DOHH2 (cell line): ENCODE measurements at regions not wholly inside any gene's neighbourhood (a gene's known extent, or its start where the extent isn't known, plus 50 kb on each side); places are given as distances from the start of the nearest gene placed in this dataset.

ENCODE experiments used
- H3F3A ChIP-seq: fragments of 200-600 bp; sonication (generic), shearing (Covaris generic); 2 replicates; pipeline ENCODE4 v1.6.0; 2016; ENCODE audit warnings: antibody characterized with exemption, mild to moderate bottlenecking; ENCODE audit not compliant: control insufficient read depth, insufficient read depth
- H3K27ac ChIP-seq: fragments of 200-600 bp; sonication (generic); 2 replicates; pipeline ENCODE4 v1.5.1; 2014; ENCODE audit warnings: low read depth, mild to moderate bottlenecking, low read length, moderate library complexity
- H3K27me3 ChIP-seq: fragments of 200-600 bp; sonication (generic); 2 replicates; pipeline ENCODE4 v1.6.1; 2014; ENCODE audit warnings: mild to moderate bottlenecking, low read length, mixed read lengths; ENCODE audit not compliant: control insufficient read depth
- H3K36me3 ChIP-seq: fragments of 200-600 bp; sonication (generic); 2 replicates; pipeline ENCODE4 v1.6.1; 2014; ENCODE audit warnings: mild to moderate bottlenecking, low read length, moderate library complexity, mixed read lengths; ENCODE audit not compliant: control insufficient read depth
- H3K4me1 ChIP-seq: fragments of 200-600 bp; sonication (generic); 2 replicates; pipeline ENCODE4 v1.6.1; 2014; ENCODE audit warnings: mild to moderate bottlenecking, low read length, mixed read lengths; ENCODE audit not compliant: control insufficient read depth
- H3K4me2 ChIP-seq: fragments of 200-600 bp; sonication (generic); 2 replicates; pipeline ENCODE4 v1.6.0; 2014; ENCODE audit warnings: mild to moderate bottlenecking, low read length, moderate library complexity
- H3K4me3 ChIP-seq: fragments of 200-600 bp; sonication (generic); 2 replicates; pipeline ENCODE4 v1.5.1; 2014; ENCODE audit warnings: mild to moderate bottlenecking, low read length, mixed read lengths
- H3K79me2 ChIP-seq: fragments of 200-600 bp; sonication (generic); 2 replicates; pipeline ENCODE4 v1.6.1; 2014; ENCODE audit warnings: mild to moderate bottlenecking, low read length, mixed read lengths; ENCODE audit not compliant: control insufficient read depth
- H3K9me2 ChIP-seq: fragments of 200-600 bp; sonication (generic); replicated peaks from 2 replicates; pipeline ENCODE4 v1.6.1; 2014; ENCODE audit warnings: mild to moderate bottlenecking, low read length, mixed read lengths; ENCODE audit not compliant: control insufficient read depth
- H3K9me3 ChIP-seq: fragments of 200-600 bp; sonication (generic); 2 replicates; pipeline ENCODE4 v1.6.1; 2014; ENCODE audit warnings: antibody characterized with exemption, low read length, mixed read lengths; ENCODE audit not compliant: control insufficient read depth, insufficient read depth
- H4K20me1 ChIP-seq: fragments of 200-600 bp; sonication (generic); 2 replicates; pipeline ENCODE4 v1.6.0; 2014; ENCODE audit warnings: low read depth, mild to moderate bottlenecking, antibody characterized with exemption, low read length, moderate library complexity; ENCODE audit not compliant: control insufficient read depth, insufficient read depth
- CTCF ChIP-seq: fragments of 200-600 bp; sonication (generic); IDR thresholded peaks from one replicate; pipeline ENCODE4 v1.5.1; 2014; ENCODE audit warnings: antibody characterized with exemption, mild to moderate bottlenecking, low read depth, low read length; ENCODE audit not compliant: poor library complexity, severe bottlenecking
- EZH2phosphoT487 ChIP-seq: fragments of 200-600 bp; sonication (generic); IDR thresholded peaks from 2 replicates; pipeline ENCODE4 v1.6.1; 2017; ENCODE audit warnings: borderline replicate concordance, mild to moderate bottlenecking, antibody characterized with exemption, low read length, moderate library complexity, mixed read lengths

- H3K27me3 ChIP-seq: no peaks in the 10 kb centered on the region
- no peak overlapping the region for H3K4me2 ChIP-seq
- TF ChIP-seq CTCF: no peak
- no peak for TF ChIP-seq EZH2phosphoT487
- H4K20me1 ChIP-seq: no peaks in the 10 kb centered on the region
- no peaks in the 10 kb centered on the region for H3K36me3 ChIP-seq
- no peak overlapping the region for H3K4me3 ChIP-seq
- H3K27ac ChIP-seq: no peak overlapping the region
- no peaks in the 10 kb centered on the region for H3K4me1 ChIP-seq
- no peaks in the 10 kb centered on the region for H3K9me2 ChIP-seq
- H3K79me2 ChIP-seq: no peaks in the 10 kb centered on the region
- H3F3A ChIP-seq: no peaks in the 10 kb centered on the region
- no peaks in the 10 kb centered on the region for H3K9me3 ChIP-seq
Observed at GRCh38 chr6:8574749-8575468, 139.6 kb upstream of the SLC35B3 start.

GRCh38 chr6:8574311-8574710 is 139.0 kb upstream of the SLC35B3 start:
- Histone ChIP-seq H3K4me2 (no peak overlapping the region), H3F3A (no peaks in the 10 kb centered on the region), H3K27me3 (no peaks in the 10 kb centered on the region), H3K27ac (no peak overlapping the region), H3K79me2 (no peaks in the 10 kb centered on the region), H3K4me1 (no peaks in the 10 kb centered on the region), H3K4me3 (no peak overlapping the region), H3K9me3 (no peaks in the 10 kb centered on the region), H4K20me1 (no peaks in the 10 kb centered on the region), H3K36me3 (no peaks in the 10 kb centered on the region), H3K9me2 (no peaks in the 10 kb centered on the region)
- no peak for TF ChIP-seq EZH2phosphoT487
- TF ChIP-seq CTCF: no peak

GRCh38 chr6:8570256-8570920 is 135.0 kb upstream of the SLC35B3 start:
- H3K4me1 ChIP-seq: no peaks in the 10 kb centered on the region
- H3K4me3 ChIP-seq: no peak overlapping the region
- H3K9me3 ChIP-seq: no peaks in the 10 kb centered on the region
- no peaks in the 10 kb centered on the region for H3K27me3 ChIP-seq
- H3K79me2 ChIP-seq: no peaks in the 10 kb centered on the region
- TF ChIP-seq EZH2phosphoT487: no peak
- no peak for TF ChIP-seq CTCF
- no peaks in the 10 kb centered on the region for H3K9me2 ChIP-seq
- H3K36me3 ChIP-seq: no peaks in the 10 kb centered on the region
- no peak overlapping the region for H3K27ac ChIP-seq
- H3F3A ChIP-seq: no peaks in the 10 kb centered on the region
- H4K20me1 ChIP-seq: no peaks in the 10 kb centered on the region
- no peak overlapping the region for H3K4me2 ChIP-seq
